HS-27A (cell line): ENCODE measurements at regions not wholly inside any gene's neighbourhood (a gene's known extent, or its start where the extent isn't known, plus 50 kb on each side); places are given as distances from the start of the nearest gene placed in this dataset.

Source experiments
- DNase-seq: peaks from one replicate; pipeline ENCODE4 v3.0.0-alpha.2; 2012; ENCODE audit warnings: low read depth, missing footprints

GRCh38 chr1:216884614-216885229, 161.5 kb upstream of the ESRRG start:
- no peak for DNase-seq

GRCh38 chr1:216883518-216883917, 160.3 kb upstream of the ESRRG start:
- no peak for DNase-seq

GRCh38 chr1:216881695-216882094, 158.5 kb upstream of the ESRRG start:
- no peak for DNase-seq

DNA sequence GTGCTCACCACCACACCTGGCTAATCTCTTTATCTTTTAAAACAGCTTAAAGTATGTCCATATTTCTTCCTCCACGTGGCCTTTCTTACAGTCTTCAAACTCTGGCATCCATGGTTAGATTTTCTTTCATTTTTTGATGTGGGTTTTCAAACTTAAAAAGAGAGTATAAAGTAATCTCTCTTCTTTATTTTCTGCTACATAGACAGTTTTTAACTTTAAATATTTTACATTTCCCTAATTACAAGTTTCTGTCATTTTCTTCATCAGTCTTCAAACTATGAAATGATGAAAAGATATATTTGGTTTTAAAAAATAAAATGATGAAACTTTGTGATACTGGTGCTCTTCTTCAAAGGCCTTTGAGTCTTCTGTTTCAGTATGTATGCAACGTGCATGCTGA, 143.5 kb upstream of the ESRRG start:
- no peak for DNase-seq

GRCh38 chr1:216855810-216856209, 132.6 kb upstream of the ESRRG start:
- no peak for DNase-seq

DNA sequence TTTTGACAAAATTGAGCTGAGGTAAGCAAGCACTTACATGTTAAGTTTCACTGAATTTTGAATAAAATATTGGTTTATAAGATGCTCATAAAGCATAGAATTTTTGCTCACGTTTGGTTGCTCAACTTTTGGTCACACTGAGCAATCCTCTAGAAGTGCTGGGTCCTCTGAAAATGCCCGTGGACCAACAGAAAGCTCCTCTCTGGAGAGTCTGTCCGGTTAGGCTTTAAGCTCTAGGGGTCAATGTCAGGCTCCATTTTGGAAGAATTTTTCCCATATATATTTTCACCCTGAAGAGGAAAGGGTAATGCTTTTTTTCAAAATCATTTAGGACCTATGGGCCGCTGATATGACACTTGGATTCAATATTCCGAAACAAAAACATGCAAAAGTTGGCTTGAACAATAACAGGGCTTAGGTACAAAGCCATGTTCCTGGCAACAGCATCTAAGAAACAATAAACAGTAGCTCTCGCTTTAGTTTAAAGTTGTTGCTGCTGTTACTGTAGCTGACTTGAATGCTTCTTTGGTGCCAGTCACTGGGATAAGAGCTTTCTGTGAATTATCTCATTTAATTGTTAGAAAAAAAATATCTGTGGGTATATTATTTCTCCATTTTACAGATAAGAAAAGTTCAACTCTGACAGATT, 131.7 kb upstream of the ESRRG start:
- no peak for DNase-seq

GRCh38 chr1:216851073-216851472, 127.8 kb upstream of the ESRRG start:
- DNase-seq, result no peak

GRCh38 chr1:216849146-216849545, 125.9 kb upstream of the ESRRG start:
- no peak for DNase-seq

GRCh38 chr1:216847397-216848036, 124.3 kb upstream of the ESRRG start:
- DNase-seq, result no peak

DNA sequence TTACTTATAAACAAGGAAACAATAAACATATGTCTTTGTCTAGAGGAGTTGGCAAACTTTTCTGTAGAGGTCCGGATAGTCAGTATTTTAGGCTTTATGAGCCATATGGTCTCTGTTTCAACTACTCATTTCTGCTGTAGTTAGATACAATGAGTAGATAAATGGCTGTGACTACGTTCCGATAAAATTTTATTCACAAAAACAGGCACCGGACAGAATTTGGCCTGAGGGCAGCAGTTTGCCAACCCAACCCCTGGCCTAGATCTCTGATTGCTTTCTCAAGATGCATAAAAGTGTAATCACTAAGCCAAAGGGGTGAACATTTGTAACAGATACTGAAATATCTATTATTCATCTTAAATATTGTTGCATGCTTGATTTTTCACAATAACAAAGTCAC, 123.1 kb upstream of the ESRRG start:
- DNase-seq, result no peak

DNA sequence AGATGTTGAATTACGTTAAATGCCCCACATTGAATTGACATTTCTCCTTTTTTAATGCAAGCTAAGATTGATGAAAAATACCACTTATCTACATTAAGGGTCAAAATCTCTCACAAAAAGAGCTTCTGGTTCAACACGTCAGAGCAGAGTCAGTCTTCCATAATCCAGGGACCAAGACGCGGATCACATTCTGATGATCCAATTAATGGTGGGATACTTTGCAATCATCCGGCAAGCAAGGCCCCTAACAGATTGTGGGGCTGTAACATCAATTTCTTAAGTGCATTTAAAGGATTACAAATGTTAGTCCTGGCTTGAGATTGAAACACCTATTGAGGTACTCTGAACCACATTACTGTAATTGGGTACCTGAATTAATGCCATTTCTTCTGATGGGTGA, 120.2 kb upstream of the ESRRG start:
- DNase-seq, result no peak

- DNase-seq, result no peak
Measured at GRCh38 chr1:216841165-216841564, 117.9 kb upstream of the ESRRG start.

DNA sequence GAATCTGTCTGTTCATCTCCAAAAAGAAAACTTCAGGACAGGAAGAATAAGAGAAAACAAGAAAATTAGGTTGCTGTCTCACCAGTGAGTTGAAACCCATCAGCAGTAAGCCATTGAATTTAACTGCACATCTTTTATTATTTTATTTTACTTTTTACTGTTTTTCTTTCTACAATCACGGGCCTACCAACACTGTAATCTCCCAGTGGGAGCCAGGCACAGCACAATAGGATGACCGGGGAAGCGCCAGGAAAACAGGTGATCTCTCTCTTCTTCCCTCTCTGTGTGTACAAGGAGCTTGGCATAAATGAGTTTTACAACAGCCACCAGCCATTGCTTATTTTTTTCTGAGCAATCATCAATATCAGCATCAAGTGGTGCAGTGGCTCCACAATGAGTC, 113.1 kb upstream of the ESRRG start:
- no peak for DNase-seq

GRCh38 chr1:216833509-216833908, 110.3 kb upstream of the ESRRG start:
- DNase-seq, result no peak

GRCh38 chr1:216832192-216832591, 109.0 kb upstream of the ESRRG start:
- DNase-seq, result no peak

GRCh38 chr1:216830424-216831210, 107.4 kb upstream of the ESRRG start:
- DNase-seq, result no peak

DNA sequence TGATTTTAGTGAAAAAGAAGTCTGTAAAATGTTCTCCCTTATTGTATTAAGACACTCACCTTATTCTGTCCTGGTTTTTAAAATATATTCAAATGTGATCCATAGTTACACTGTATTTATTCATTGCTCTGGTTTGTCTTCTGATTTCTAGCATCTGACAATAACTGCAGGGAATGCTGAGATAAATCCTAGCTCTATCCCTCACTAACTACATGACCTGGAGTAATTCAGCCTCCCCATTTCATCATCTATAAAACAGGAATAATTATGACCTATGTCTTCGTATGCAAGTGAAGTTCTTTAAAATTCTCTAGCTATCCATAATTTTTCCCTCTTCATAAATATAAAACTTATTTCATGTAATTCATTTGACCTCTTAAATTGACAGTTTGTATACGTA, 104.0 kb upstream of the ESRRG start:
- DNase-seq, result no peak

DNA sequence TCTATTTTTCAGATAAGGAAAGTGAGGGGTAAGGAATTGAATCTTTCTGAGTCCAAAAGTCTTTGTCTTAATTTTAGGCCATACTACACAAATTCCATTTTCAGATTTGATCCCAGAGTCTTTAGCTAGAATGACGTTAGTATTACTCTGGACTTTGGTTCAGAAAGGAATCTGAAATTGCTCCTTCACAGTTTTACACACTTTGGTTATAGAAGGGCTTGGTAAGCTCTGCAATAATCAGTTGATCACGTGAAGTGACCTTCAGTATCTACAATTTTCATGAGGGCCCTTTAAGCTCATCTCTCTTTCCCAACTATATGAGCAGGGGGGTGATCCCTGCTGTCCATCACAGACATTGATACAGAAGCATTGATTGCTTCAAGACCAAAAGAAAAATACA, 103.4 kb upstream of the ESRRG start:
- DNase-seq, result no peak

DNA sequence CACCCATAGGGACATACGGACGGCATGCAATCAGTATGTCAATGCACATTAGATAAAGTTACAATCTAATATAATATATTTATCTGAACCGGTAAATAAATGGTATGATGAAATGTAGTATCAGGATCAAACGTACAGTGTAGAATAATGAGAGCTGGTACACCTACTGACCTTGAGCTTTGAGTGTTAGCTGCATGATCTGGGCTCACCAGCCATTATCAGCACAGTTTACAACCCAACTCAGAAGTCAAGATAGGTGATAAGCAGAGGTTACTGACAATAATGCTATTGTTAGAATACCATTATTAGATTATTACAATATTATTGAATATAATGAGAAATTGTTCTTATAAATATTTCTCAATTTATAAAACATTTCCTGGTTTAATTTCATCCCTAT, 103.0 kb upstream of the ESRRG start:
- no peak for DNase-seq

DNA sequence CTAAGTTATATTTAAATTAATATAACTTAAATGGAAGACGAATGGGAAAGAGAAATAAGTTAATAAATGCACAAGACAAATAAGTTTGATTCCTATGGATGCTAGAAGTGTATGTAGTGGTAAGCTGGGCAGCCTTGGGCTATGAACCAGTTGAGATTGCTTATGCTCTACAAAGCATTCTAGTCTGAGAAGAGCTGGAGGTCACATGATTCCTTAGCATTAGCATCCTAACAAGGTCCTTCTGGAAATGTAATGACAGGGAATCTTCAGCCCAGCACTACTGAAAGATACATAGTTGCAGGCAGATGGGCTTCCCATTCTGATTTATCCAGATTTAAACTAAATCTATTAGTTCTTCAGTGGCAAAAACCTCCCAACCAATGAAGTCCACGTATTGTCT, 102.3 kb upstream of the ESRRG start:
- DNase-seq, result no peak

DNA sequence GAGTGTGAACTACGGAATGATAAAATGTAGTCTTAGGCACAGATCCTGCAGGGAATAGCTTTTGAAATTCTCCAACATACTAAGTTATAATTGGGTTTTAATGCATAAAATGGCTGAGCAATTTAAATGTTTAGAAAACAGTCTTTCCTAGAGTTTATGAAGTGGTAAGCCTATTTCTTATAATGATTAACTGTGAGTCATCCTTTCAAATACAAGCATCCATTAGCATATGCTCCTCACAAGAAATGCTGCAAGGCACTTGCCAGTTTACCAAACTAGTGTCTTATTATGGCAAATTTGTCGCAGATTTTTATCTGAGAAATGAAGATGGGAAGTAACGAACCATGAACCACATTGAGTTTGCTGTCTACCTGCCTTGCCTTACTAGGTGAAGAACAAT, 101.3 kb upstream of the ESRRG start:
- no peak for DNase-seq

DNA sequence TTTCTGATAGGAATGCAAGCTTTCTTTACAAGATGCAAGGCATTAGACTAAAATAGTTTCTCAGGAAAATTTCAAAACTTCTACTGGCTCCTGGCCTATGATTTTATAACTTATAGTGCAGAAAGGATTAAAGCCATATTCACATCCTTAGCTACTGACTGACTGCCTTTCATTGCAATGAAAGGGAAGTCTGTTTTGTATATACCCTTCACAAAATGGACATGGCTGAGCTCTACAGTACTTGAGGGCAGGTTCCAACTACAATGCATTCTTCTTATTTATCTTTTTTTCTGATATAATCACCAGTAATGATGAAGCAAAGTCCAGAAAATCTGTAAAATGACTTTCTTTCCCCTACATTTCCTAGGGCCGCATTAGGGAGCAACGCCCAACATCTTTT, 100.5 kb upstream of the ESRRG start:
- no peak for DNase-seq

GRCh38 chr1:216822480-216822879, 99.3 kb upstream of the ESRRG start:
- DNase-seq, result no peak
